ENCODE measurements at regions not wholly inside any gene's neighbourhood (a gene's known extent, or its start where the extent isn't known, plus 50 kb on each side); places are given as distances from the start of the nearest gene placed in this dataset.
"Not testable (repeated sequence)": the region's sequence is repeated elsewhere in the genome, so short reads cannot be mapped to it uniquely, and the experiment has no call there.

DNA sequence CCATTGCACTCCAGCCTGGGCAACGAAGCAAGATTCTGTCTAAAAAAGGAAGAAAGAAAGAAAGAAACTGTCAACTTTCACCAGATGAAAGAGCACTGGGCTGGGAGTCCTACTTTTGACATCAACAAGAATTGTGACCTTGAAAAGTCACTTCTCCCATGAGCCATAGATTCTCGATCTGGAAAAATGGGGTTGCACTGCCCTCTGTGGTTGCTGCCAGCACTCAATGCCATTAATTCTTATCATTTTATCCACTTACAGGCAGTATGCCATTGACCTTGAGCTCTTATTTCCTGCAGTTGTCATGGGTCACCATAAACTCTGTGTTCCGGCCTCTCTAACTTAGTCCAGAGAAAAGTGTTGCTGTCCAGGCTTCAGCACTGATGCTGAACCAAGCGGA is 137.2 kb downstream of the NOC3L start:
- no peak for DNase-seq (ENCODE audit: low read depth in 2 of 2)

DNA sequence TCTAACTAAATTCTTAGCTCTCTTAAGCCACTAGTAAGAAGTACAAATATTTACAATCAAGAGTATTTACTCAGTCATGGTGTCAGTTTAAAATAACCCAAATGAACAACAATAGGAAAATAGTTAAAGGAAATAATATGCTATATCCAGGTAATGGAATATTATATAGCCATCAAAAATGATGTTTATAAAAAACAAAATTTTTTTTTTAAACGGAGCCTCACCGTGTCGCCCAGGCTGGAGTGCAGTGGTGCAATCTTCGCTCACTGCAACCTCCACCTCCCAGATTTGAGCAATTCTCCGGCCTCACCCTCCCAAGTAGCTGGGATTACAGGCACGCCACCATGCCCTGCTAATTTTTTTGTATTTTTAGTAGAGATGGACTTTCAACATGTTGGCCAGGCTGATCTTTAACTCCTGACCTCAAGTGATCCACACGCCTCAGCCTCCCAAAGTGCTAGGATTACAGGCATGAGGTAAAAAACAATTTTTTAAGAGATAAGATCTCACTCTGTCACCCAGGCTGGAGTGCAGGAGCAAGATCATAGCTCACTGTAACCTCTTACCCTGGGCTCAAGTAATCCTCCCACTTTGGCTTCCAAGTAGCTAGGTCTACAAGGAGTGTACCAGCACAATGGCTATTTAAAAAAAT is 132.5 kb downstream of the NOC3L start:
- no peak for DNase-seq (ENCODE audit: low read depth in 2 of 2)

DNA sequence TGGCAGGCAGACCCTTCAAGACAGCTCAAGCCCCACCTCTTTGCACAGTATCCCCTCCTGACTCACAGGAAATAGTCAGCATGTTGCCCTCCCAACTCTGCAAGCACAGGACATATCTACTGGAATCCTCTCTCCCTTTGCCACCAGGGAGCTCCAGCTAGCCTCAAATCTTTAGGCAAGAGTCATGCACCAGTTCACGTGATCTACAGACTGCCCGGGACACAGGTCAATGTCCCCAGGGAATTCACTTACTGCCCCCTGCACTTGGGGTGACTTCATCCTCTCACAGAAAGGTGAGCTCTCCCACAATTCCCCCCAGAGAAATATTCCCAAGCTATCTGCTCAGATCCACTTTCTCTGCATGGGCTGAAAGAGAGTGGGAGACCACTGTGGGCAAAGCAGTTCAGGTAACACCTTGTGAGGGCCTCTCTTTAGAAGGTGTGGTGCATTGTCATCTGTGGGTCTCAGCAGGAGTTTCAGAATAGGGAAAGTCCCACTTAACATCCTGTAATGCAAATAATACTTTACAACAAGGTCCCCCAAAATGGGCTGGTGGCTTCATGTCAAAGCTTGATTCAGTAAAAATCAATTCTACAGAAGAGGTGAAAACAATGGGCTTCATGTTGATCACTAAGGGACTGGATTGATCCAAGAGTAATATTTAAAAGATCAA is 129.9 kb downstream of the NOC3L start:
- DNase-seq (ENCODE audit: low read depth in 2 of 2) = no peak

DNA sequence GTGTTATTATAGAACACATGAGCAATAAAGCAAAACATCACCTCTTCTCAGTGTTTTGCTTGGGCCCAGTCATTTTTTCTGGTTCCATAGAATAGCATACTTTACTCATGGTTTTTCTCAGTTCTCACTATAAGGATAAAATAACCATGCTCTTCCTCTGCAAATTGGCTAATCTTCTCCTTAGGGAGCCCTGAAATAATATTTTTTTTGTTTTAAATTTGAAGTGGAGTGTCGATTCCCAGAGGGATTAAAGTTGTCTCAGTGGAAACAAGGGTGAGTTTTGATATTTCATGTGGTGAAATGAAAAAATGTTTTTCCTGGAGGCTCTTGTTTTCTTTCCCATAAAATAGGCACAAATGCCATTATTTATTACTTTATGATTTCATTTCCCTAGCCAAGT is 127.3 kb downstream of the NOC3L start:
- no peak for DNase-seq (ENCODE audit: low read depth in 2 of 2)

DNA sequence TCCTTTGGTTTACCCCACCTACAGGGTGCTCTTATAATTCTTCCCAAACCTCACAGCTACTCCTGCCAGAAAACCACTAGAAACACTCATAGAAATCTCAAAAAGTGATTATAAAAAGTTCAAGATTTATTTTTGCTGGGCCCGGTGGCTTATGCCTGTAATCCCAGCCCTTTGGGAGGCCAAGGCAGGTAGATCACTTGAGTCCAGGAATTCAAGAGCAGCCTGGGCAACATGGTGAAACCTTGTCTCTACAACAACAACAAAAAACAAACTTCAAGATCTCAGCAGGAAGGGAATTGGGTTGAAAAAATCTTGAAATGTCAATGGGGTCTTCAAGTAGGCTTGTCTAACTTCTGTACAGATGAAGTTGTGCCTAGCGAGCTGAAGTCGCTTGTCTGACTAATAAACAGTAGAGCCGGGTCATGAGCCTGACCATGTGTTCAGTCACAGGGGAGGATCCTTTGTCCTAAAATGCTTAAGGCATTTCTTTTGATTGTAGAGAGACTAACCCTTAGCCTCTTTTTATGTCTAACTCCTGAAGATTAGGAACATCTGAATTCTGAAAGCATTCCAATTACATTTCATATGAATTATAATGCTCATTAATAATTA is 124.6 kb downstream of the NOC3L start:
- DNase-seq (ENCODE audit: low read depth in 2 of 2) = no peak

DNA sequence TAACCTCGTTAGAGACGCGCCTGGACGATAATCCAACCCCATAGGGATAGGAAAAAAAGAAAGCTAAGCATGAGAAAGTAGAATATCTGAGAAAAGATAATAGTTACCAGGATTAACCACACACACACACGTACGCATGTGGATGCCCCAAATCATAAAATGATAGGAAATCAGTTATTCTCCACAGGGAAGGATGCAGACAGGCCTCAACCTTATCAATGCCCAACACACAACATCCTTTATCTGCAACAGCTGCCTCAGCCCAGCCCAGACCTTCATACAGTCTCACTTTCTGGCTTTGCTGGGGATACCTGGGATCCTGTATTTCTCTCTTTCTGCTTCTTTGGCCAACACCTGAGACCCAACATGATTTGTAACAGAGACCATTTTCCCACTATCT is 123.0 kb downstream of the NOC3L start:
- no peak for DNase-seq (ENCODE audit: low read depth in 2 of 2)

DNA sequence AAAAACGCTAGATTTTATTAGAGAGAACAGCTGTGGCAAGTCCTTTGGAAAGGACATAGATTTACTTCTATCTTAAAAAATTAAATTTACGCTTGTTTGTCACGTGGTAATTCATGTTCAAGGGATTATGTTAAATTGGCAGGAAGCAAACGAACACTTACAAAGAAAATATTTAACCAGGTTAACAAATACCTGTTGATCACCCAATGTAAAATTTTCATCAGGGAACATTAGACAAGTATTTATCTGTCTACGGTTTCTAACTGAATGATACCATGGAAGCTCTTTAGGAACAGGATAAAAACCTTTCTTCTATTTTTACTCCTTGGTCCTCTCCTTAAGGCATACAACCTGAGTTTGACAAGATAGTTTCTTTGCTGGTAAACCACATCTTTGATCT is 122.2 kb downstream of the NOC3L start:
- no peak for DNase-seq (ENCODE audit: low read depth in 2 of 2)

DNA sequence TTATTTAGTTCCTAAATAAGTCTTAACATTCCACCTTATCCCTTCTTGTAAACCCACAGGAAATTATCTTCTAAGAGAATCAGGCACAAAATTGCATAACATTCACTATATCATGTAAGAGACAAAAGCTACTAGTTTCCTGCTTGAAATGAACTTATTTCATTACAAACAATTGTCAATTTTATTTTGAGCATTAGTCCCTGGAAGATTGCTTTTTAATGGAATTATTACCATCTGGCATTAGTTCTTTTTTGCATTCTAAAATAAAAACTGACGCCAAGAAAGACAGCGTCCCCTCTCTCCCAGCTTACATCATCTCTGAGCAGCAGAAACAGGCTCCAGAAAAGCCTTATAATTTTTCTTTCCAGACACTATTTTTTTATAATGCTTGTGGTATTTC is 121.8 kb downstream of the NOC3L start:
- no peak for DNase-seq (ENCODE audit: low read depth in 2 of 2)

DNA sequence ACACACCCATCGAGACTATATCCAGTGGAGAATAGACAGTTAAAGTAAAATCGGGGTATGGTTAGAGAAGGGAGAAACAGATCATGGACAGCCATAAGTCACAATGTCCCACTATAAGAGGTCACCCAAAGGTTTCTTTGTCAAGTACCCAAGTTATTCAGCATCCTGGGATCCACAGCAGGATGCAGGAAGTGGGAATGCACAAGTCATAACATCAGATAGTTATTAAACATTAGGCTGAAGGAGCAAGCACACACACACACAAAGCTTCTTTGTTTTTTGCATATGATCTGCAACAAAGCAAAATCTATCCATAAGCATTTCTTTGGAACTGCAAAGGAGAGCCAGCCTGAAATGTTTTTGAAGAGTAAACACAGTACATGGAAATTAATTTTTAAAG is 111.6 kb downstream of the NOC3L start:
- no peak for DNase-seq (ENCODE audit: low read depth in 2 of 2)

DNA sequence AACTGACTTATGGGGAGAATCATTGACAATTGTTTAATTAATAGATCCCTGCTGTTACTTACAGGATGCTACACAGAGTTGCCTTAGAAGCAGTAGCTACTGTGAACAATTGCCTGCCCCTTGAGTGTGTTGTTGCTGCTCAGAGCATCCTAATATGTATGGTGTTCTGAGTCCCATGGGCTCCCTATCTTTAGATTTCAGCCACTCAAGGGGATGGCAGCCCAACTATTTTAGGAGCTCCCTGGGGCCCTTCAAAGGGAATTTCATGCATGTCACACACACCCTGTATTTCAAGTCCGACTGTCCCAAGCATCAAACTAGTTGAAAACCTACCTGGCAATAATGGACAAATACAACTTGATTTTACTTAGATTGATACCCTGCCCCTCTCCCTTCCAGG is 111.2 kb downstream of the NOC3L start:
- no peak for DNase-seq (ENCODE audit: low read depth in 2 of 2)

DNA sequence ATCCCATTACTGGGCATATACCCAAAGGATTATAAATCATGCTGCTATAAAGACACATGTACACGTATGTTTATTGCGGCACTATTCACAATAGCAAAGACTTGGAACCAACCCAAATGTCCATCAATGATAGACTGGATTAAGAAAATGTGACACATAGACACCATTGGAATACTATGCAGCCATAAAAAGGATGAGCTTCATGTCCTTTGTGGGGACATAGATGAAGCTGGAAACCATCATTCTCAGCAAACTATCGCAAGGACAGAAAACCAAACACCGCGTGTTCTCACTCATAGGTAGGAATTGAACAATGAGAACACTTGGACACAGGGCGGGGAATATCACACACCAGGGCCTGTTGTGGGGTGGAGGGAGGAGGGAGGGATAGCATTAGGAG is 105.3 kb downstream of the NOC3L start:
- not testable (repeated sequence) for DNase-seq (ENCODE audit: low read depth in 2 of 2)

DNA sequence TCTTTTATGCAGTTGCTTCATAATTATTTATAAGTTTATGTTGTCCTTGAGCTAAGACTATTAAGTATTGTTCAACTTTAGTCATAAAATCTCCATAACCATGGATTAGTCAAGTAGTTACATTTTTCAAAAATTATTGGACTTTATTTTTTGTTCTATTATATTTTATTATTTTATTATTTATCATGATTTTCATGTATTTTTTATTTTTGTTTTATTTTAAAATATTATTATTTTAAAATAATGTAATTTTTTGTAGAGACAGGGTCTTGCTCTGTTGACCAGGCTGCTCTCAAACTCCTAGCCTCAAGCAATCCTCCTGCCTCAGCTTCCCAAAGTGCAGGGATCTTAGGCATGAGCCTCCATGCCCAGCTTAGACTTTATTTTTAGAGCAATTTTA is 102.3 kb downstream of the NOC3L start:
- DNase-seq (ENCODE audit: low read depth in 2 of 2) = no peak

DNA sequence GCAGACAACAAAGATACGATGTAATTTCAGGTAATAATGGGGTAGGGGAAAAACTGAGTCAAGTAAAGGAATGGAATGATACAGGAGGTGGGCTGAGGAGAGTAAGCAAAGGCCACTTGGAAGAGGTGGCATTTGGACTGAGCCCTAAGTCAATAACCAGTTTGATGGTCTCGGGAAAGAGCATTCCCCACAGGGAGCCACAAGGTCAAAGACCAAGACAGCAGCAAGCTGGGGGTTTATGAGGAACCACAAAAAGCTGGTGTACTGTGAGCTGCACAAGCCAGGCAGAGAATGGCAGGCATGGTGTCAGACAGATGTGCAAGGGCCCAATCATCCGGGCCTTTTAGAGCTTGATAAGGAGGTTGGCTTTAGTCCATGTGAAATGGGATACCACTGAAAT is 98.7 kb downstream of the NOC3L start:
- DNase-seq (ENCODE audit: low read depth in 2 of 2) = no peak

DNA sequence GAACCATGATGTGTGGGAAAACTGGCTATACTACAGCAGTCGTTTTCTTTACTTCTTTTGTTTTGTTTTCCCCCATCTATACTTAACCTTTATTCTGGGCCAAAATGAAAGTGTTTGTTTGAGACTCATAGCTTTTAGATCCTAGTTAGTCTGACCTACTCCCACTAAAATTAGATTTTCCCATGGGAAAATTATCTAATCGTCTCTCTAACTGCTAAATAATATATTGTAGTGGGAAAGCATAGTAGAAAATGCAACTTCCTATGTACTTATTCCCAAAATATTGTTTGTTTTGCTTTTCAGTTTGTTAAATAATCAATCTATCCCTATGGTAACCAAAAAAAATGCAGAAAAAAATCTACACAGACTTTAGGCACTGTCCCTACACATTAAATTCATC is 96.6 kb downstream of the NOC3L start:
- no peak for DNase-seq (ENCODE audit: low read depth in 2 of 2)

DNA sequence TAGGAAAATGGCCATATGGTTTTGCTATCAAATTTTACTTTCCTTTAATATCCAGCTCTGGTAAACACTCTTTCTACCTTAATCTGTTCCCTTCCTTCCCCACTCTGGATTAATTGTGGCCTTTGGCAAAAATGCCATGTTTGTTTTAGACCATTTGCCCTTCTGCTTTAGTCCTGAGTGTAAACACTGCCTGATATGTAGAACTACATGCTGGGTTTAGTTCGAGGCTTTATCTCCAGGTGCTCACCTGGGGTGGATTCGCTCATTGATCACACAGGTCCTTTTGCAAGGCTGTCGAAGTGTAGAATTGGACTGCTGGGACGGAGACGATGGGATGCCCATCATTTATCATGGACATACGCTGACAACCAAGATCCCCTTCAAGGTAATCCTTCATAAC is 94.1 kb downstream of the NOC3L start:
- DNase-seq (ENCODE audit: low read depth in 2 of 2) = no peak

DNA sequence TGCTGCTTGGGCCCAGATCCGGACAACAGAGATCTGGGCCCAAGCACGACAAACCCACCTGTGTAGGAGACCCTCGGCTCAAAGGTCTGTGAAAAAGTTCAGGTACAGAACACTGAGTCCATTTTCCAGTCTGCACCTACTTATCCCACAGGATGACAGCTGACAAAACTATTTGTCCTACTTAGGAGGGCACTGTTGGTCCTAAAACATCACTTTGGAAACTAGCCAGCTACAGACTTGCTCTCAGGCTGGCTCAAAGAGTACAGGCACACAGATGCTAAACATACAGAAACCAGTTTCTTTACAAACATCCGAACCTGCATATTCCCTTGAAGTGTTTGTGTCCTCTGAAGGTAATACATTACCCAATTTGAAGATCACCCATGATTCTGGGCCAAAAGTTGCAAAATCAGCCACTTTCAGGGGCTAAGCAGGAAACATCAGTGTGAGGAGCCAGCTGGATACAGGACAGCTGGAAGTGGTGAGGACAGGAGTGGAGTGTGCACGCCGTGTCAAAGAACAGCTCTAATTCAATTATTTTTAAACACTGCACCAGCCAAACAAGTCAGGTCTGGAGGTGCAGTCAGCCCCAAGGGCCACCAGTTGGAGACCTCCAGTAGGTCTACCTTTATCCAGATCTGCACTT is 88.5 kb downstream of the NOC3L start:
- DNase-seq (ENCODE audit: low read depth in 2 of 2) = no peak

DNA sequence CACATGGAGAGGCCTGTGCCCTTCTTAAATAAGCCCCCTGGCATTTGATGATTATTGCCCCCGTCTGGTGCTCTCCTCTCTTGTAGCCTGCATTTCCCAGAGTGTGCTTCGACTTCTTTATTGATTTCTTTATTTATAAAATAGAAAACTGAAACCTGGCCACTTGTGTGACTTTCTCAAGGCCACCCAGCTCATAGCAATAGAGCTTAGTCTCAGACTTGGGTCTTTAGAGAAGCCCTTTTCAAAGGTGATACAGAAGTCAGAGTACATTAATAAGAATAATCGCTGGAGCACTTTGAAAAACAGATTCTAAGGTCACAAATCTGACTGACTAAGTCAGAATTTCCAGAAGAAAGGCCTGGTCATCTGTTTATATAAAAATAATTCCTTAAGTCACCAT is 86.6 kb downstream of the NOC3L start:
- no peak for DNase-seq (ENCODE audit: low read depth in 2 of 2)

DNA sequence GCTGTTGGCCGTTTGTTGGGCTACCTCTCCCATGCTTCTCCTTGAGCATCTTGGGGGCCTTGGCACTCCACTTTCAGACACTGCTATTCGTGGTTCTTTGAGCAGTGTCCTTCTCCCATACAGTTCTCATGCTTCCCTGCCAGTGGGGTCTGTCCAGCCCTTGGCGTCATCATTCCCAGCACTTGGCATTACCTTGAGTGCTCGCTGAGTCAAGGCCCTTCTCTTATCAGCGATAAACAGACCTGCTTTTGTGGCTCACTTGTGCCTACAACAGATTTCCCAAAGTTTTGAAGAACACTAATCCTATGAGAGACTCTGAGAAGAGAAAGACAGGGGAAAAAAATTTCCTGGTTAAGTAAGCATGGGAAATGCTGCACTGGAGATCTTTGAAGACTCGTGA is 85.3 kb downstream of the NOC3L start:
- no peak for DNase-seq (ENCODE audit: low read depth in 2 of 2)

DNA sequence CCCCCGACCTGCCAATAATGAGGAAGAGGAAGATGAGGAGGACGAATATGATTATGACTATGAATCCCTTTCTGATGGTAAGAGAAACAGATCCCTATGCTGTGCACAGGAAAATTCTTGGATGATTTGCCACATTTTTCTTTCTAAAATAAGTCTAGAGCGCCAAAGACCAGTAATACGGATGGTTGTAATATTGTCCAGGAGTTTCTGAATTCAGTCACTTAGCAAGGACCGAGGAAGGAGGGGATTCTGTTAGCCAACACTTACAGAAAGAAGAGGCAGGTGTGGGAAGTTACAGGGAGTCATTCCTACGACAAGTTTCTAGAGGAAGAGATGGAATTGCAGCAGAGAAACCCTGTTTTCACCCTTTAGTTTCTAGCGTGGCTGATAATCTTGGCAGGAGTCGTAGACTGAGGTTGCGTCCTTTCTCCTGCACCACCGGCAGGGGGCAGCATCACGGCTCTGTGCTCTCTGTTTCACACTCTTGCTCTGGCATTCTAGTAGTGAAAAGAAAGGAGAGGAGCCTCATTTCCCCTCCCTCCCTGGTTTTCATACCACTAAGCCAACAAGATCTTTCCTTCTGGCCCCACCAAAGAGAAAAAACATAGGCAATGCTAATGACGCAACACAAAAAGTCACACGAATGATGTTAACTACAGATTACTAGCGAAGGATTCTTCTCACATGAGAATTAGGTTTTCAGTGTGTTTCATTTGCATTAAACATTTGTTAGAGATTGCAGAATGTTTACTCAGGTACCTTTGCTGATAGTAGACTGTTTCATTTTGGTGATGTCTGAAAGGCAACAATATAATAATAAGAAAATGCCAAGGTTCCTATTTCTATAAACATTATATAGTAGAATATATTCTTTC is 82.7 kb downstream of the NOC3L start:
- peak; percentile 27 to 54 for DNase-seq (ENCODE audit: low read depth in 2 of 2)

DNA sequence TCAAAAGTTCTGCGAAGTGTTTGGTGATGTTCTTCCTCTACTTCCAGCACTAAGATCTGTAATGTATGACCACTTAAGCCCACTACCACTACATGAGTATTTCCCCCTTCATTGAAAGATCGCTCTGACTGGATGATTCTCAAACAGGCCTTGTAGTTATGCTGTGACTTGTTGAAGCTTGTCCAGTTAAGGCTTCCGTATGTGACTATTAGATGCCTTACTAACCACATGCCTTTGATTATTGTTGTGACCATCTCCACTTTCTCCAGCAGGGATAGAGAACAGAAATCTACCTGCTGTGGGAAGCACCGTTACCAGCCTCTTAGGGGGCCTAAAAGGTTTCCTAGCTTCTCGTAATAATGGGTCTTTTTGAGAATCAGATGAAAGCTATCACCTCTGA is 81.1 kb downstream of the NOC3L start:
- DNase-seq (ENCODE audit: low read depth in 2 of 2) = no peak

DNA sequence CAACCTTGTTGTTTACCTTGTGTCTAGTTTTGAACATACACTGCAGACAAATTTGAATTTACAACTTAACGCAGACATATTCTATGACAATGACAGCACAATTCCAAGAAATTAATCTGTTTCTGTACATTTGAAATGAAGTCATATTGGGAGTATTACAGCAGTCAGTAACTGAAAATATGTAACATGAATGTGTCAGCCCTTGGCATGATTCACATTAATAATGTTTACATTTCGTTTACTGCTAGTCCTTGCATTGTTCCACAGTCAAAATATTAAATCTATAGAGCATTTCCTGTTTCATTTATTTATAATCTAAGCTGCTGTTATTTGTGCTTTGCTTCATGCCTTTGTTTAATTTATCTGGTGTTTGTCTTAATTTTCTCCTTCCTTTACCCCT is 80.4 kb downstream of the NOC3L start:
- DNase-seq (ENCODE audit: low read depth in 2 of 2) = no peak
